ENCODE measurements at regions not wholly inside any gene's neighbourhood (a gene's known extent, or its start where the extent isn't known, plus 50 kb on each side); places are given as distances from the start of the nearest gene placed in this dataset.
A peak's percentile ranks its signal among the peaks of the same experiment; 100 is the strongest.

DNA sequence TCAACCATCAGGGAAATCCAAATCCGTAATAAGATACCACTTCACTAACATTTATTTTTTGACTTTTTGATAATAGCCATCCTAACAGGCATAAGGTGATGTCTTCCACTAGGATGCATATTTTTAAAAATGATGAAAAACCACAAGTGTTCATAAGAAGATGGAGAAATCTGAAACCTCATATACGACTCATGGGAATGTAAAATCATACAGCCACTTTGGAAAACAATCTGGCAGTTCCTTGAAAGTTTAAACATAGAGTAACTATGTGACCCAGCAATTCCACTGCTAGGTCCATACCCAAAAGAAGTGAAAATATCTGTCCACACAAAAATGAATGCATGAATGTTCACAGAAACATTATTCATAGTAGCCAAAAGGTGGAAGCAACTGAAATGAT lies 431.0 kb downstream of the ENC1 start:
- H3K36me3 ChIP-seq (ENCODE audit: control insufficient read depth in 2 of 2, insufficient read depth in 1 of 2, low read length in 2 of 2): no peaks in the 10 kb centered on the region
- no peak overlapping the region for H3K27ac ChIP-seq (ENCODE audit: extremely low read depth, low read depth, low read length)
- H3K4me3 ChIP-seq (ENCODE audit: low read depth, low read length): no peak overlapping the region
- CTCF ChIA-PET: no interaction called here
- POLR2A ChIA-PET: no interaction called here
- H3K4me1 ChIP-seq (ENCODE audit: control insufficient read depth, insufficient read depth, low read length): peaks cover 17% of the 10 kb centered on the region
- H3K9me3 ChIP-seq (ENCODE audit: control insufficient read depth, insufficient read depth, low read depth, low read length): no peaks in the 10 kb centered on the region
- TF ChIP-seq, protein P1, sequence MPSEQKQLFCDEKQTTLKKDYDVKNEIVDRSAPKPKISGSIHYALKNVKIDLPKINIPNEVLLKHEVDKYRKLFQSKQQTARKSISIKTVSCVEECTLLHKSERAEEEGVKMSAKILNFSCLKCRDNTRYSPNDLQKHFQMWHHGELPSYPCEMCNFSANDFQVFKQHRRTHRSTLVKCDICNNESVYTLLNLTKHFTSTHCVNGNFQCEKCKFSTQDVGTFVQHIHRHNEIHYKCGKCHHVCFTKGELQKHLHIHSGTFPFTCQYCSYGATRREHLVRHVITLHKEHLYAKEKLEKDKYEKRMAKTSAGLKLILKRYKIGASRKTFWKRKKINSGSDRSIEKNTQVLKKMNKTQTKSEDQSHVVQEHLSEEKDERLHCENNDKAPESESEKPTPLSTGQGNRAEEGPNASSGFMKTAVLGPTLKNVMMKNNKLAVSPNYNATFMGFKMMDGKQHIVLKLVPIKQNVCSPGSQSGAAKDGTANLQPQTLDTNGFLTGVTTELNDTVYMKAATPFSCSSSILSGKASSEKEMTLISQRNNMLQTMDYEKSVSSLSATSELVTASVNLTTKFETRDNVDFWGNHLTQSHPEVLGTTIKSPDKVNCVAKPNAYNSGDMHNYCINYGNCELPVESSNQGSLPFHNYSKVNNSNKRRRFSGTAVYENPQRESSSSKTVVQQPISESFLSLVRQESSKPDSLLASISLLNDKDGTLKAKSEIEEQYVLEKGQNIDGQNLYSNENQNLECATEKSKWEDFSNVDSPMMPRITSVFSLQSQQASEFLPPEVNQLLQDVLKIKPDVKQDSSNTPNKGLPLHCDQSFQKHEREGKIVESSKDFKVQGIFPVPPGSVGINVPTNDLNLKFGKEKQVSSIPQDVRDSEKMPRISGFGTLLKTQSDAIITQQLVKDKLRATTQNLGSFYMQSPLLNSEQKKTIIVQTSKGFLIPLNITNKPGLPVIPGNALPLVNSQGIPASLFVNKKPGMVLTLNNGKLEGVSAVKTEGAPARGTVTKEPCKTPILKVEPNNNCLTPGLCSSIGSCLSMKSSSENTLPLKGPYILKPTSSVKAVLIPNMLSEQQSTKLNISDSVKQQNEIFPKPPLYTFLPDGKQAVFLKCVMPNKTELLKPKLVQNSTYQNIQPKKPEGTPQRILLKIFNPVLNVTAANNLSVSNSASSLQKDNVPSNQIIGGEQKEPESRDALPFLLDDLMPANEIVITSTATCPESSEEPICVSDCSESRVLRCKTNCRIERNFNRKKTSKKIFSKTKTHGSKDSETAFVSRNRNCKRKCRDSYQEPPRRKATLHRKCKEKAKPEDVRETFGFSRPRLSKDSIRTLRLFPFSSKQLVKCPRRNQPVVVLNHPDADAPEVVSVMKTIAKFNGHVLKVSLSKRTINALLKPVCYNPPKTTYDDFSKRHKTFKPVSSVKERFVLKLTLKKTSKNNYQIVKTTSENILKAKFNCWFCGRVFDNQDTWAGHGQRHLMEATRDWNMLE (tag by site-specific recombination; conservative IDR thresholded peaks at IDR 0.05; ENCODE audit: low read depth): no peak
- TF ChIP-seq SP2 (tag by site-specific recombination; IDR thresholded peaks at IDR 0.05) (no peak), KLF9 (tag by site-specific recombination; IDR thresholded peaks at IDR 0.05; ENCODE audit: low read depth) (no peak), ZNF596 (tag by site-specific recombination; IDR thresholded peaks at IDR 0.05) (no peak), ZSCAN23 (tag by site-specific recombination; IDR thresholded peaks at IDR 0.05) (no peak), ZNF266 (tag by site-specific recombination; IDR thresholded peaks at IDR 0.05; ENCODE audit: low read depth) (no peak), ZNF184 (tag by site-specific recombination; IDR thresholded peaks at IDR 0.05) (no peak), ZNF19 (tag by site-specific recombination; IDR thresholded peaks at IDR 0.05; ENCODE audit: low read depth) (no peak)
- TF ChIP-seq, protein P2, sequence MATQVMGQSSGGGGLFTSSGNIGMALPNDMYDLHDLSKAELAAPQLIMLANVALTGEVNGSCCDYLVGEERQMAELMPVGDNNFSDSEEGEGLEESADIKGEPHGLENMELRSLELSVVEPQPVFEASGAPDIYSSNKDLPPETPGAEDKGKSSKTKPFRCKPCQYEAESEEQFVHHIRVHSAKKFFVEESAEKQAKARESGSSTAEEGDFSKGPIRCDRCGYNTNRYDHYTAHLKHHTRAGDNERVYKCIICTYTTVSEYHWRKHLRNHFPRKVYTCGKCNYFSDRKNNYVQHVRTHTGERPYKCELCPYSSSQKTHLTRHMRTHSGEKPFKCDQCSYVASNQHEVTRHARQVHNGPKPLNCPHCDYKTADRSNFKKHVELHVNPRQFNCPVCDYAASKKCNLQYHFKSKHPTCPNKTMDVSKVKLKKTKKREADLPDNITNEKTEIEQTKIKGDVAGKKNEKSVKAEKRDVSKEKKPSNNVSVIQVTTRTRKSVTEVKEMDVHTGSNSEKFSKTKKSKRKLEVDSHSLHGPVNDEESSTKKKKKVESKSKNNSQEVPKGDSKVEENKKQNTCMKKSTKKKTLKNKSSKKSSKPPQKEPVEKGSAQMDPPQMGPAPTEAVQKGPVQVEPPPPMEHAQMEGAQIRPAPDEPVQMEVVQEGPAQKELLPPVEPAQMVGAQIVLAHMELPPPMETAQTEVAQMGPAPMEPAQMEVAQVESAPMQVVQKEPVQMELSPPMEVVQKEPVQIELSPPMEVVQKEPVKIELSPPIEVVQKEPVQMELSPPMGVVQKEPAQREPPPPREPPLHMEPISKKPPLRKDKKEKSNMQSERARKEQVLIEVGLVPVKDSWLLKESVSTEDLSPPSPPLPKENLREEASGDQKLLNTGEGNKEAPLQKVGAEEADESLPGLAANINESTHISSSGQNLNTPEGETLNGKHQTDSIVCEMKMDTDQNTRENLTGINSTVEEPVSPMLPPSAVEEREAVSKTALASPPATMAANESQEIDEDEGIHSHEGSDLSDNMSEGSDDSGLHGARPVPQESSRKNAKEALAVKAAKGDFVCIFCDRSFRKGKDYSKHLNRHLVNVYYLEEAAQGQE (tag by site-specific recombination; IDR thresholded peaks at IDR 0.05): no peak

DNA sequence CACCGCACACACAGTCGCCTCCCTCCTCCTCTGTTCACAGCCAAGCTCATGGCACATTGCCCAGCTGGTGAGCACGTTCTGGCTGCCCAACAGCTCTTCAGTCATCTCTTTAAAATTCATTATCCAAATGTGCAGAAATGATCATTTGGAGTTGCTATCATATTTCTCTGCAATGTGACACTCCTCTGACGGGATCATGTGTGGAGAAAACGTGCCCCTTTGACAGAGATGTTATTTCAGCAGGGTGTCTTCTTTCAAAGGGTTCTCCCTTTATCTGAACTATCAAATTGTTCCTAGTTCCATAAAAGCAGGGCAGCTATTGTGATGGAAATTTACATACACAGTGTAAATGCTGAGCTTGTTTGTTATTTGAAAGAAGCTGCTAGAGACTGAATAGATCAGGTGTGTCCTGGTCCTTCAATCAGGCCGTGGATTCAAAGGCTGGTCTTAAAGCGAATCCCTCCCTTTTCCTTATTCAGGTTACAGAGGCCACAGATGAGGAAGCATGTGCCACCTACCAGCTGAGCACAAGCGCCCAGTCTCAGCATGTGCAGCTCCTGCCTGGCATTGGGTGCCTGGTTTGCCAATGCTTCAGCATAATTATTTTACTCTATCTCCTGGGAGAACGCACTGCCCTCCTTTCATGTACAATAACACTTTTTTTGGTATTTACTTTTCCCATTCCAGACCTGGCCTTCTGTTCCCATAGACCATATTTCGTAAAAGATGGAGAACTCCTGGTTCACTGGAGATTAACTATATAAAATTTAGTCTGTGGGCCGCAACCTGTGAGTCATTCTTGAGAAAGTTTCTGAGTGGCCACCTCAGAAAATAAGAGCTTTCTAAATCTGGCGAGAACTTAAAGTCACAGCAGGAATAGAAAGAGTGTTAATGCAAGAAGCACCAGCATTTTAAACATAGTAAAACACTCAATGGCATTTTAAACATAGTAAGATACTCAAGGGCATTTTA lies 433.7 kb downstream of the ENC1 start:
- no peak overlapping the region for H3K4me3 ChIP-seq (ENCODE audit: low read depth, low read length)
- CTCF ChIA-PET: interaction anchor here (0.6 to 1.2 kb wide), 5 partner anchors 109 to 433 kb away, joined by 3 to 4 read pairs (median 3); no protein-coding TSS in a partner anchor
- POLR2A ChIA-PET: interaction anchor here (1.1 to 1.5 kb wide), 2 partner anchors 17 to 433 kb away, joined by 3 to 5 read pairs; partner anchors contain the start of gene ENC1
- H3K4me1 ChIP-seq (ENCODE audit: control insufficient read depth, insufficient read depth, low read length): peaks cover 17% of the 10 kb centered on the region
- H3K36me3 ChIP-seq (ENCODE audit: control insufficient read depth in 2 of 2, insufficient read depth in 1 of 2, low read length in 2 of 2): no peaks in the 10 kb centered on the region
- peak overlapping the region; percentile 57 for H3K27ac ChIP-seq (ENCODE audit: extremely low read depth, low read depth, low read length)
- H3K9me3 ChIP-seq (ENCODE audit: control insufficient read depth, insufficient read depth, low read depth, low read length): no peaks in the 10 kb centered on the region
- TF ChIP-seq ZNF169 (tag by site-specific recombination; IDR thresholded peaks at IDR 0.05): no peak
- peak; percentile 41; the same call in 1 of the 2 replicates for TF ChIP-seq ZNF391 (tag by site-specific recombination; IDR thresholded peaks at IDR 0.05; ENCODE audit: borderline replicate concordance, low read depth)
- TF ChIP-seq ZBTB20 (tag by site-specific recombination; IDR thresholded peaks at IDR 0.05): 0 out of 2 replicates have a peak, but pooled peaks have one; percentile 44
- peak; percentile 25; the same call in 1 of the 2 replicates for TF ChIP-seq ZNF623 (tag by site-specific recombination; IDR thresholded peaks at IDR 0.05)
- TF ChIP-seq, protein P3, sequence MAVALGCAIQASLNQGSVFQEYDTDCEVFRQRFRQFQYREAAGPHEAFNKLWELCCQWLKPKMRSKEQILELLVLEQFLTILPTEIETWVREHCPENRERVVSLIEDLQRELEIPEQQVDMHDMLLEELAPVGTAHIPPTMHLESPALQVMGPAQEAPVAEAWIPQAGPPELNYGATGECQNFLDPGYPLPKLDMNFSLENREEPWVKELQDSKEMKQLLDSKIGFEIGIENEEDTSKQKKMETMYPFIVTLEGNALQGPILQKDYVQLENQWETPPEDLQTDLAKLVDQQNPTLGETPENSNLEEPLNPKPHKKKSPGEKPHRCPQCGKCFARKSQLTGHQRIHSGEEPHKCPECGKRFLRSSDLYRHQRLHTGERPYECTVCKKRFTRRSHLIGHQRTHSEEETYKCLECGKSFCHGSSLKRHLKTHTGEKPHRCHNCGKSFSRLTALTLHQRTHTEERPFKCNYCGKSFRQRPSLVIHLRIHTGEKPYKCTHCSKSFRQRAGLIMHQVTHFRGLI (tag by site-specific recombination; IDR thresholded peaks at IDR 0.05): peak; percentile 51; the same call in 1 of the 2 replicates
- peak; percentile 50; the same call in 1 of the 2 replicates for TF ChIP-seq ZNF10 (tag by site-specific recombination; IDR thresholded peaks at IDR 0.05)
- TF ChIP-seq, protein P4, sequence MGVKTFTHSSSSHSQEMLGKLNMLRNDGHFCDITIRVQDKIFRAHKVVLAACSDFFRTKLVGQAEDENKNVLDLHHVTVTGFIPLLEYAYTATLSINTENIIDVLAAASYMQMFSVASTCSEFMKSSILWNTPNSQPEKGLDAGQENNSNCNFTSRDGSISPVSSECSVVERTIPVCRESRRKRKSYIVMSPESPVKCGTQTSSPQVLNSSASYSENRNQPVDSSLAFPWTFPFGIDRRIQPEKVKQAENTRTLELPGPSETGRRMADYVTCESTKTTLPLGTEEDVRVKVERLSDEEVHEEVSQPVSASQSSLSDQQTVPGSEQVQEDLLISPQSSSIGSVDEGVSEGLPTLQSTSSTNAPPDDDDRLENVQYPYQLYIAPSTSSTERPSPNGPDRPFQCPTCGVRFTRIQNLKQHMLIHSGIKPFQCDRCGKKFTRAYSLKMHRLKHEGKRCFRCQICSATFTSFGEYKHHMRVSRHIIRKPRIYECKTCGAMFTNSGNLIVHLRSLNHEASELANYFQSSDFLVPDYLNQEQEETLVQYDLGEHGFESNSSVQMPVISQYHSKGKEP (tag by site-specific recombination; IDR thresholded peaks at IDR 0.05): peak; percentile 78; the same call in 1 of the 2 replicates
- 0 out of 2 replicates have a peak, but pooled peaks have one; percentile 34 for TF ChIP-seq ZNF610 (tag by site-specific recombination; IDR thresholded peaks at IDR 0.05; ENCODE audit: borderline replicate concordance)
- TF ChIP-seq ZNF155 (tag by site-specific recombination; IDR thresholded peaks at IDR 0.05): no peak
- no peak for TF ChIP-seq ZNF16 (tag by site-specific recombination; IDR thresholded peaks at IDR 0.05; ENCODE audit: low read depth)

Data from HEK293 (cell line).